HCT116 (cell line): ENCODE measurements at regions not wholly inside any gene's neighbourhood (a gene's known extent, or its start where the extent isn't known, plus 50 kb on each side); places are given as distances from the start of the nearest gene placed in this dataset.

Experiments
- ATAC-seq: fragments of 200-7000 bp; cut with Tn5 transposase; 2 replicates; pipeline ENCODE4 v1.9.1; 2020; ENCODE audit warnings: mild to moderate bottlenecking, moderate library complexity
- BruUV-seq: library from RNA; stranded (reverse); fragments of 400-500 nt; replicated peaks from 2 replicates; lab custom pipeline; 2021; lab: Mats Ljungman, UMichigan
- CTCF ChIA-PET: fragments of 300-600 bp; sonication (Branson Sonifier 250); formaldehyde crosslinking; loops from one replicate; lab custom pipeline; 2021; ENCODE audit warnings: antibody characterized with exemption; lab: Charles Lee
- POLR2A ChIA-PET: fragments of 300-600, 350-600 bp; sonication (Branson Sonifier 250); formaldehyde crosslinking; loops from one replicate; lab custom pipeline; 2021; ENCODE audit warnings: antibody characterized with exemption; lab: Charles Lee
- RAD21 ChIA-PET, 2 experiments: fragments of 300-600 bp; sonication (Branson Sonifier 250); formaldehyde crosslinking; loops; one replicate each; lab custom pipeline; 2023; ENCODE audit warnings: low total read pairs in 2 of 2; ENCODE audit not compliant: uncharacterized antibody in 2 of 2, unreplicated experiment in 2 of 2, low non-redundant PET in 1 of 2; lab: Charles Lee
- DNase-seq: peaks from one replicate; pipeline ENCODE4 v3.0.0-alpha.2; 2010; ENCODE audit warnings: low read depth, low spot score
- H2AFZ ChIP-seq: fragments of 200-600 bp; shearing (Covaris generic), sonication (generic); 2 replicates; pipeline ENCODE4 v1.6.1; 2017; ENCODE audit warnings: low read depth, mixed run types, mixed read lengths, antibody characterized with exemption, low read length; ENCODE audit not compliant: poor library complexity, severe bottlenecking
- H3K27ac ChIP-seq: 2 replicates; pipeline ENCODE4 v1.5.1; 2012; ENCODE audit warnings: low read depth, low read length
- H3K27me3 ChIP-seq: fragments of 200-600 bp; sonication (generic); 2 replicates; pipeline ENCODE4 v1.6.1; 2016; ENCODE audit warnings: mixed run types, low read length, mixed read lengths; ENCODE audit not compliant: insufficient read depth
- H3K36me3 ChIP-seq, 2 experiments: fragments of 200-500 bp in 1 of 2; fragments of 200-600 bp in 1 of 2; sonication (Bioruptor generic) in 1 of 2; sonication (generic) in 1 of 2; 2 replicates each; pipeline versions ENCODE4 v1.5.1 to v1.6.1; 2014 to 2016; ENCODE audit warnings: low read length in 2 of 2, inconsistent platforms in 1 of 2, mixed read lengths in 1 of 2, mixed run types in 1 of 2; ENCODE audit not compliant: insufficient read depth in 2 of 2, control insufficient read depth in 1 of 2
- H3K4me1 ChIP-seq, 2 experiments: fragments of 200-600 bp in 1 of 2; sonication (generic) in 1 of 2; 2 replicates each; pipeline versions ENCODE4 v1.5.1 to v1.6.1; 2012 to 2017; ENCODE audit warnings: low read length in 2 of 2, inconsistent platforms in 1 of 2, mild to moderate bottlenecking in 1 of 2, mixed read lengths in 1 of 2, mixed run types in 1 of 2, moderate library complexity in 1 of 2; ENCODE audit not compliant: insufficient read depth in 2 of 2, control insufficient read depth in 1 of 2
- H3K4me2 ChIP-seq: fragments of 200-600 bp; sonication (generic); 2 replicates; pipeline ENCODE4 v1.6.1; 2017; ENCODE audit warnings: mixed run types, low read length, mixed read lengths
- H3K4me3 ChIP-seq, 2 experiments: fragments of 200-600 bp in 1 of 2; sonication (generic) in 1 of 2; replicated peaks in 1 of 2; 2 replicates each; pipeline ENCODE4 v1.5.1; 2011 to 2016; ENCODE audit warnings: low read length in 2 of 2, control low read depth in 1 of 2, low read depth in 1 of 2, mild to moderate bottlenecking in 1 of 2, mixed read lengths in 1 of 2, mixed run types in 1 of 2
- H3K79me2 ChIP-seq: fragments of 200-600 bp; sonication (generic); 2 replicates; pipeline ENCODE4 v1.6.1; 2017; ENCODE audit warnings: mild to moderate bottlenecking, mixed run types, low read length, moderate library complexity, mixed read lengths; ENCODE audit not compliant: insufficient read depth
- H3K9ac ChIP-seq: fragments of 200-600 bp; sonication (generic); 2 replicates; pipeline ENCODE4 v1.6.1; 2016; ENCODE audit warnings: low read length, mixed read lengths
- H3K9me2 ChIP-seq: fragments of 200-600 bp; sonication (generic), shearing (Covaris generic); 2 replicates; pipeline ENCODE4 v1.6.1; 2017; ENCODE audit warnings: mixed run types, mild to moderate bottlenecking, moderate library complexity; ENCODE audit not compliant: insufficient read depth
- H3K9me3 ChIP-seq, 2 experiments: fragments of 200-500 bp in 1 of 2; fragments of 200-600 bp in 1 of 2; sonication (Bioruptor generic) in 1 of 2; sonication (generic) in 1 of 2; 2 replicates each; pipeline ENCODE4 v1.6.1; 2014 to 2017; ENCODE audit warnings: low read length in 2 of 2, mixed read lengths in 2 of 2, inconsistent platforms in 1 of 2, low read depth in 1 of 2, mild to moderate bottlenecking in 1 of 2, mixed run types in 1 of 2, moderate library complexity in 1 of 2; ENCODE audit not compliant: control insufficient read depth in 1 of 2, insufficient read depth in 1 of 2
- H4K20me1 ChIP-seq: fragments of 200-600 bp; sonication (generic), shearing (Covaris generic); 2 replicates; pipeline ENCODE4 v1.6.1; 2017; ENCODE audit warnings: mixed run types, mild to moderate bottlenecking, moderate library complexity; ENCODE audit not compliant: insufficient read depth
- ATF3 ChIP-seq: IDR thresholded peaks from 2 replicates; pipeline ENCODE4 v1.6.1; 2012
- CEBPB ChIP-seq: IDR thresholded peaks from 2 replicates; pipeline ENCODE4 v1.6.1; 2012; ENCODE audit warnings: low read depth
- CTCF ChIP-seq, 3 experiments: fragments of 200-600 bp in 1 of 3; sonication (generic) in 1 of 3; IDR thresholded peaks in 2 of 3; conservative IDR thresholded peaks in 1 of 3; 2 replicates each; pipeline ENCODE4 v1.5.1; 2012 to 2017; ENCODE audit warnings: low read depth in 2 of 3, low read length in 2 of 3, antibody characterized with exemption in 1 of 3, borderline replicate concordance in 1 of 3, control low read depth in 1 of 3, mild to moderate bottlenecking in 1 of 3, mixed read lengths in 1 of 3, mixed run types in 1 of 3, moderate library complexity in 1 of 3; ENCODE audit not compliant: insufficient read depth in 1 of 3
- EGR1 ChIP-seq: IDR thresholded peaks from 2 replicates; pipeline ENCODE4 v1.6.1; 2012; ENCODE audit warnings: low read depth
- ELF1 ChIP-seq: IDR thresholded peaks from 2 replicates; pipeline ENCODE4 v1.6.1; 2012; ENCODE audit warnings: low read depth, borderline replicate concordance
- EZH2 ChIP-seq: fragments of 200-600 bp; sonication (generic); IDR thresholded peaks from 2 replicates; pipeline ENCODE4 v1.6.1; 2017; ENCODE audit warnings: antibody characterized with exemption, mixed run types
- EZH2phosphoT487 ChIP-seq: fragments of 200-600 bp; IDR thresholded peaks from 2 replicates; pipeline ENCODE4 v1.6.1; 2018; ENCODE audit warnings: antibody characterized with exemption, borderline replicate concordance
- FOSL1 ChIP-seq: IDR thresholded peaks from 2 replicates; pipeline ENCODE4 v1.6.1; 2012; ENCODE audit warnings: low read depth
- JUND ChIP-seq: IDR thresholded peaks from 2 replicates; pipeline ENCODE4 v1.6.1; 2012
- POLR2AphosphoS5 ChIP-seq: IDR thresholded peaks from 2 replicates; pipeline ENCODE4 v1.6.1; 2011; ENCODE audit warnings: mild to moderate bottlenecking, low read depth, low read length, moderate library complexity
- RAD21 ChIP-seq: IDR thresholded peaks from 2 replicates; pipeline ENCODE4 v1.6.1; 2012; ENCODE audit warnings: low read depth, mild to moderate bottlenecking
- SIN3A ChIP-seq: IDR thresholded peaks from 2 replicates; pipeline ENCODE4 v1.6.1; 2012; ENCODE audit warnings: low read depth
- SP1 ChIP-seq: IDR thresholded peaks from 2 replicates; pipeline ENCODE4 v1.6.1; 2012; ENCODE audit warnings: low read depth
- SRF ChIP-seq: IDR thresholded peaks from 2 replicates; pipeline ENCODE4 v1.6.1; 2012; ENCODE audit warnings: low read depth
- TCF7L2 ChIP-seq: IDR thresholded peaks from 2 replicates; pipeline ENCODE4 v1.7.0; 2011; ENCODE audit warnings: borderline replicate concordance, inconsistent platforms; ENCODE audit not compliant: insufficient read depth, insufficient read length; ENCODE audit errors: extremely low read depth
- YY1 ChIP-seq: IDR thresholded peaks from 2 replicates; pipeline ENCODE4 v1.6.1; 2011; ENCODE audit warnings: low read length, low read depth, moderate library complexity, mild to moderate bottlenecking; ENCODE audit not compliant: insufficient replicate concordance; ENCODE audit errors: extremely low read depth
- ZBTB33 ChIP-seq: IDR thresholded peaks from 2 replicates; pipeline ENCODE4 v1.6.1; 2011; ENCODE audit warnings: mild to moderate bottlenecking, low read length, moderate library complexity; ENCODE audit not compliant: insufficient replicate concordance; ENCODE audit errors: extremely low read depth
- ZFX ChIP-seq: fragments of 450-650 bp; IDR thresholded peaks from 2 replicates; pipeline ENCODE4 v1.6.1; 2017
- ZNF274 ChIP-seq: fragments of 200-500 bp; sonication (Bioruptor generic); IDR thresholded peaks from 2 replicates; pipeline ENCODE4 v1.6.1; 2014; ENCODE audit warnings: mild to moderate bottlenecking, low read depth, low read length, inconsistent platforms
- intact Hi-C: fragments of 100-400 bp; cut with micrococcal nuclease; formaldehyde crosslinking; loops from 2 replicates; pipeline ENCODE4 v1.10.0; 2022

GRCh38 chr3:178056868-178057267 is 479.4 kb upstream of the KCNMB2 start:
- TF ChIP-seq EZH2 (no peak), ELF1 (no peak), SIN3A (no peak), RAD21 (no peak), ZBTB33 (no peak), FOSL1 (no peak), ZNF274 (no peak), CEBPB (no peak), ZFX (no peak), YY1 (no peak), SP1 (no peak), CTCF (IDR thresholded peaks at IDR 0.05 in 2 of 3, conservative IDR thresholded peaks at IDR 0.05 in 1 of 3; ENCODE audit: borderline replicate concordance in 1 of 3, insufficient read depth in 1 of 3, low read depth in 2 of 3, low read length in 2 of 3) (no peak), SRF (no peak), TCF7L2 (no peak), EGR1 (no peak), ATF3 (no peak), POLR2AphosphoS5 (no peak), JUND (no peak), EZH2phosphoT487 (no peak)
- TF ChIP-seq, all 23 proteins: peak for 0
- Histone ChIP-seq H3K27me3 (no peaks in the 10 kb centered on the region), H3K4me3 (no peak overlapping the region), H3K9me2 (no peaks in the 10 kb centered on the region), H3K4me2 (no peak overlapping the region), H2AFZ (no peak overlapping the region), H3K9me3 (no peaks in the 10 kb centered on the region), H4K20me1 (no peaks in the 10 kb centered on the region), H3K36me3 (no peaks in the 10 kb centered on the region), H3K27ac (no peak overlapping the region), H3K9ac (no peak overlapping the region), H3K79me2 (no peaks in the 10 kb centered on the region), H3K4me1 (no peaks in the 10 kb centered on the region)
- DNase-seq (no peak), ATAC-seq (no peak)
- ChIA-PET RAD21 (no interaction called here), CTCF (no interaction called here), POLR2A (no interaction called here)
- intact Hi-C loops, result no loop called here
- BruUV-seq, result no TSS peak
